Common myeloid progenitor, CD34-positive (primary cell): ENCODE measurements at regions not wholly inside any gene's neighbourhood (a gene's known extent, or its start where the extent isn't known, plus 50 kb on each side); places are given as distances from the start of the nearest gene placed in this dataset.

Experiments
- CTCF ChIA-PET: fragments of 350-600 bp; sonication (Branson Sonifier 250); formaldehyde crosslinking; loops from one replicate; lab custom pipeline; 2021; ENCODE audit warnings: antibody characterized with exemption; lab: Charles Lee
- POLR2A ChIA-PET: fragments of 350-600 bp; sonication (Branson Sonifier 250); formaldehyde crosslinking; loops from one replicate; lab custom pipeline; 2021; ENCODE audit warnings: antibody characterized with exemption; lab: Charles Lee
- DNase-seq, 3 donors: peaks; one replicate each; pipeline versions ENCODE4 v3.0.0 to v3.0.0-alpha.2; 2013
- H3K27ac ChIP-seq, 2 experiments: 1 replicate in 1 of 2; 2 replicates in 1 of 2; pipeline ENCODE4 v1.7.0; 2013; ENCODE audit warnings: inconsistent platforms in 2 of 2, low read length in 2 of 2, mild to moderate bottlenecking in 2 of 2, low read depth in 1 of 2, moderate library complexity in 1 of 2; ENCODE audit not compliant: severe bottlenecking in 2 of 2, insufficient read depth in 1 of 2, poor library complexity in 1 of 2
- H3K27me3 ChIP-seq, 5 experiments: replicated peaks in 2 of 5; 1 replicate in 3 of 5; 2 replicates in 2 of 5; pipeline versions ENCODE4 v1.6.1 to v1.7.0; 2013; ENCODE audit warnings: low read length in 4 of 5, mild to moderate bottlenecking in 2 of 5, moderate library complexity in 2 of 5, inconsistent platforms in 1 of 5; ENCODE audit not compliant: insufficient read depth in 5 of 5, control insufficient read depth in 4 of 5
- H3K36me3 ChIP-seq, 4 experiments: 1 replicate in 2 of 4; 2 replicates in 2 of 4; pipeline versions ENCODE4 v1.6.1 to v1.7.0; 2013; ENCODE audit warnings: low read length in 3 of 4, control low read depth in 1 of 4, mild to moderate bottlenecking in 1 of 4; ENCODE audit not compliant: control insufficient read depth in 4 of 4, insufficient read depth in 4 of 4
- H3K4me1 ChIP-seq, 4 experiments: 1 replicate in 3 of 4; 2 replicates in 1 of 4; pipeline versions ENCODE4 v1.6.1 to v1.7.1; 2013; ENCODE audit warnings: low read length in 3 of 4, mild to moderate bottlenecking in 3 of 4, control low read depth in 1 of 4, inconsistent platforms in 1 of 4, moderate library complexity in 1 of 4; ENCODE audit not compliant: control insufficient read depth in 4 of 4, insufficient read depth in 4 of 4; ENCODE audit errors: control extremely low read depth in 1 of 4
- H3K4me3 ChIP-seq, 7 experiments: 1 replicate in 4 of 7; 2 replicates in 3 of 7; pipeline versions ENCODE4 v1.5.1 to v1.7.0; 2013; ENCODE audit warnings: mild to moderate bottlenecking in 7 of 7, low read length in 6 of 7, moderate library complexity in 6 of 7, inconsistent platforms in 2 of 7, low read depth in 2 of 7, control low read depth in 1 of 7; ENCODE audit not compliant: insufficient read depth in 4 of 7, control insufficient read depth in 1 of 7; ENCODE audit errors: extremely low read depth in 1 of 7
- H3K9me3 ChIP-seq, 5 experiments: 1 replicate in 4 of 5; 2 replicates in 1 of 5; pipeline versions ENCODE4 v1.6.1 to v1.7.1; 2013; ENCODE audit warnings: low read length in 4 of 5, mild to moderate bottlenecking in 2 of 5, inconsistent platforms in 1 of 5, low read depth in 1 of 5, moderate library complexity in 1 of 5; ENCODE audit not compliant: control insufficient read depth in 4 of 5, insufficient read depth in 2 of 5; ENCODE audit errors: control extremely low read depth in 1 of 5
- WGBS: methylation state at CpG from one replicate; pipeline ENCODE4 v1.1.5; 2013; ENCODE audit not compliant: insufficient coverage; 5-methylcytosine and 5-hydroxymethylcytosine counted together

DNA sequence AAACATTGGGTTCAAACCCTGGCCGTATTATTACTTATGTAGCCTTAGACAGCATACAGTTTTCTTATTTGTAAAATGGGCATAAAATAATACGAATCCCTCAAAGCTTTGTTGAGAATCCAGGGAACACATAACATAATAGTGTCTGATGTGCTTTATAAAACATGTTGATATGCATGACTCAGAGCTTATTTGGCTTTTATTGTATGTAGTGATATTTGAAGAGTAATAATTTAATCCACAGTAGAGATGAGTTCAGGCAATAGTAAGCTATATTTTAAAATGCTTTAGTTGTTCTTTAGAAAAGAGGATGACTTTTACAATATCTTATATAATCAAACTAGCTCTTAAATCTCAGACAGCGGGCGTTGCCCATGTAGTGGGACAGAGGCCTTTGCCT lies 176.4 kb downstream of the SIM1 start:
- H3K27ac ChIP-seq, result no peak overlapping the region
- WGBS, result 100% methylated on average over 1 of the region's 4 CpGs
- H3K9me3 ChIP-seq, result no peaks in the 10 kb centered on the region
- H3K4me3 ChIP-seq, result no peak overlapping the region
- H3K27me3 ChIP-seq, result peaks cover 0 to 10% (median 2%) of the 10 kb centered on the region in 5 experiments
- no peak for DNase-seq
- no peaks in the 10 kb centered on the region for H3K36me3 ChIP-seq
- H3K4me1 ChIP-seq, result no peaks in the 10 kb centered on the region
- ChIA-PET POLR2A (no interaction called here), CTCF (interaction anchor here (1.2 kb wide), 1 partner anchor 11 kb away, joined by 3 read pairs; no protein-coding TSS in a partner anchor)

- POLR2A ChIA-PET, result no interaction called here
Observed at GRCh38 chr6:100283285-100283684, 181.4 kb downstream of the SIM1 start.

GRCh38 chr6:100281471-100281901 lies 183.2 kb downstream of the SIM1 start:
- peak in 1 of 3 donors; percentile 2 for DNase-seq
- POLR2A ChIA-PET, result no interaction called here
- WGBS, result 15% methylated on average over 17 of the region's 17 CpGs
- H3K9me3 ChIP-seq, result no peaks in the 10 kb centered on the region
- CTCF ChIA-PET, result no interaction called here
- H3K4me3 ChIP-seq, result peak overlapping the region in 1 of 7 experiments; percentile 24
- peaks cover 0 to 1% (median 0%) of the 10 kb centered on the region in 4 experiments for H3K4me1 ChIP-seq
- H3K27me3 ChIP-seq, result peaks cover 3 to 33% (median 16%) of the 10 kb centered on the region in 5 experiments
- no peaks in the 10 kb centered on the region for H3K36me3 ChIP-seq
- no peak overlapping the region for H3K27ac ChIP-seq

More at GRCh38 chr6:100283285-100283684, 181.4 kb downstream of the SIM1 start:
- Histone ChIP-seq H3K27me3 (peaks cover 5 to 32% (median 16%) of the 10 kb centered on the region in 5 experiments), H3K36me3 (no peaks in the 10 kb centered on the region), H3K4me3 (no peak overlapping the region), H3K9me3 (no peaks in the 10 kb centered on the region), H3K27ac (no peak overlapping the region), H3K4me1 (peaks cover 0 to 1% (median 0%) of the 10 kb centered on the region in 4 experiments)
- CTCF ChIA-PET, result no interaction called here
- no peak for DNase-seq

DNA sequence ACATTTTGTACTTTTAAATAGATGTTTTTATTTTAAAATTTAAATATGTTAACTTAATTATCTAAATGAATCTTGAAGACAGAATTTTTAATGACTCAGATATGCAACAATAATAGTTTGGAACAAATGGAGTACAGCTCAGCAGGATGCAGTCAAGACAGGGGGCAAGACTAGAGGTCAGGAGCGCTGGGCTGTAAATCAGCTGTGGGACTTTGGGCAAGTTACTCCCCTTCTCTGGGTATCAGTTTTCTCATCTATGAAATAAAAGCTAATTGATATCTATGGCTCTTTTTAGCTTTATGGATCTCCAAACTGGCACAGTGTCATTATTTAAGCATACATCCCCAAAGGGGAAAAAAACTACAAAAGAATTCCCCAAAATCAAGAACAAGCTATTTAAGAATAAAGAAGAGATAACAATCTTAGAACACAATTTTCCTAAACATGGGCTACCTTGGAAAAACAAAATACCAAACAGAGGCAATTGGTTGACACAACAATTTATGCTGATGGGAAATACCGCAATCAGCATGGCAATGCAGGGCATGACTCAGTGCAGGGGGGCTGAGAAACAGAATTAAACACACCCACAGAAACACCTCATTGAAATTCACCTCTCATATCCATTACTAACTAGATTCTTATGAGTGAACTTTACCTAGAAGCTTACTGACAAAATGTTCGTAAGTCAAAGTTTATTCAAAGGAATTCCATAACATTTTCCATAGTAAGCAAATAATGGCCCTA lies 188.2 kb downstream of the SIM1 start:
- Histone ChIP-seq H3K36me3 (no peaks in the 10 kb centered on the region), H3K9me3 (no peaks in the 10 kb centered on the region), H3K4me1 (peaks cover 0 to under 1% (median 0%) of the 10 kb centered on the region in 4 experiments), H3K27me3 (peaks cover 3 to 7% (median 6%) of the 10 kb centered on the region in 5 experiments), H3K27ac (no peak overlapping the region), H3K4me3 (no peak overlapping the region)
- no peak for DNase-seq
- ChIA-PET POLR2A (no interaction called here), CTCF (interaction anchor here (1.2 kb wide), 1 partner anchor 12 kb away, joined by 3 read pairs; no protein-coding TSS in a partner anchor)
- WGBS, result 100% methylated on average over 1 of the region's 3 CpGs

GRCh38 chr6:100274147-100274546 lies 190.6 kb downstream of the SIM1 start:
- Histone ChIP-seq H3K4me3 (no peak overlapping the region), H3K36me3 (no peaks in the 10 kb centered on the region), H3K27me3 (peaks cover 0 to 1% (median 0%) of the 10 kb centered on the region in 5 experiments), H3K27ac (no peak overlapping the region), H3K4me1 (no peaks in the 10 kb centered on the region), H3K9me3 (no peaks in the 10 kb centered on the region)
- ChIA-PET POLR2A (no interaction called here), CTCF (no interaction called here)
- DNase-seq, result no peak
- no CpG with 5 or more reads among the region's 1 CpG for whole genome bisulfite sequencing

DNA sequence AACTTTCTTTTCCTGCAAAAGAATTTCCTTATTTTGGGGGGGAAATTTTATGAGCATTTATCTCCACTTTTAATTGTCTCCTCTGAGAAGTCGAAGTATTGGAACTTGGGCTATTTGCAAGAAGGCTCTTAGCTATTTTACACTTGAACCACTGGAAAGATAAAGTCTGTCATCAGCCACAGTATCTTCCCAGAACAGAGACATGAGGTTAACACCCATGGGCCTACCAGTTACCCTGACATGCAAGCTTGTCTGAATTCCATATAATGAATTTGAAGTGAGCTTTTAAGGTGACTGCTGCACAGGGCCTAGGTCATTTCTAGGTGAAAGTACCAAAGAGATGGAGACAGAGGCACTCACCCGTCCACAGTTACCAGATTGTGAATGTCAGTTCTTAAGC lies 193.1 kb downstream of the SIM1 start:
- DNase-seq, result no peak
- Histone ChIP-seq H3K36me3 (no peaks in the 10 kb centered on the region), H3K27ac (no peak overlapping the region), H3K9me3 (no peaks in the 10 kb centered on the region), H3K4me1 (no peaks in the 10 kb centered on the region), H3K4me3 (no peak overlapping the region), H3K27me3 (no peaks in the 10 kb centered on the region)
- ChIA-PET POLR2A (no interaction called here), CTCF (no interaction called here)
- WGBS, result no CpG with 5 or more reads among the region's 2 CpGs

GRCh38 chr6:100271202-100271601 lies 193.5 kb downstream of the SIM1 start:
- DNase-seq, result no peak
- H3K36me3 ChIP-seq, result no peaks in the 10 kb centered on the region
- 100% methylated on average over 2 of the region's 5 CpGs for WGBS
- ChIA-PET CTCF (no interaction called here), POLR2A (no interaction called here)
- no peaks in the 10 kb centered on the region for H3K9me3 ChIP-seq
- no peaks in the 10 kb centered on the region for H3K27me3 ChIP-seq
- no peak overlapping the region for H3K27ac ChIP-seq
- H3K4me1 ChIP-seq, result no peaks in the 10 kb centered on the region
- no peak overlapping the region for H3K4me3 ChIP-seq
